ENCODE measurements at regions not wholly inside any gene's neighbourhood (a gene's known extent, or its start where the extent isn't known, plus 50 kb on each side); places are given as distances from the start of the nearest gene placed in this dataset.

- no peak for DNase-seq
These were observed 317.0 kb upstream of the IRX4 start for GRCh38 chr5:2199697-2200096.

- DNase-seq: no peak
These were observed 314.4 kb upstream of the IRX4 start for GRCh38 chr5:2196989-2197619.

- DNase-seq: no peak
These were observed 313.7 kb upstream of the IRX4 start for GRCh38 chr5:2196416-2196815.

- DNase-seq: no peak
These were observed 312.2 kb upstream of the IRX4 start for GRCh38 chr5:2194949-2195348.

- DNase-seq: no peak
These were observed 311.5 kb upstream of the IRX4 start for GRCh38 chr5:2194236-2194555.

- no peak for DNase-seq
These were observed 311.0 kb upstream of the IRX4 start for GRCh38 chr5:2193542-2194235.

GRCh38 chr5:2193142-2193541 lies 310.4 kb upstream of the IRX4 start:
- no peak for DNase-seq

GRCh38 chr5:2192496-2192895 lies 309.8 kb upstream of the IRX4 start:
- DNase-seq: no peak

GRCh38 chr5:2191972-2192371 lies 309.2 kb upstream of the IRX4 start:
- DNase-seq: no peak

GRCh38 chr5:2190549-2190948 lies 307.8 kb upstream of the IRX4 start:
- no peak for DNase-seq

GRCh38 chr5:2188661-2189060 lies 305.9 kb upstream of the IRX4 start:
- DNase-seq: no peak

- no peak for DNase-seq
These were observed 305.4 kb upstream of the IRX4 start for GRCh38 chr5:2188137-2188536.

- DNase-seq: no peak
These were observed 305.0 kb upstream of the IRX4 start for GRCh38 chr5:2187687-2188086.

- no peak for DNase-seq
These were observed 304.4 kb upstream of the IRX4 start for GRCh38 chr5:2187156-2187555.

GRCh38 chr5:2186472-2187015 lies 303.8 kb upstream of the IRX4 start:
- DNase-seq: no peak

GRCh38 chr5:2185646-2186471 lies 303.1 kb upstream of the IRX4 start:
- no peak for DNase-seq

- no peak for DNase-seq
These were observed 302.1 kb upstream of the IRX4 start for GRCh38 chr5:2184563-2185540.

- no peak for DNase-seq
These were observed 301.3 kb upstream of the IRX4 start for GRCh38 chr5:2184026-2184366.

GRCh38 chr5:2183154-2184025 lies 300.7 kb upstream of the IRX4 start:
- no peak for DNase-seq

GRCh38 chr5:2182020-2182419 lies 299.3 kb upstream of the IRX4 start:
- DNase-seq: no peak

- no peak for DNase-seq
These were observed 298.8 kb upstream of the IRX4 start for GRCh38 chr5:2181557-2181956.
